ENCODE measurements at regions not wholly inside any gene's neighbourhood (a gene's known extent, or its start where the extent isn't known, plus 50 kb on each side); places are given as distances from the start of the nearest gene placed in this dataset.

GRCh38 chr16:86037999-86038925 lies 139.3 kb downstream of the IRF8 start:
- DNase-seq (ENCODE audit: low read depth in 4 of 4, low spot score in 2 of 4) = no peak

- no peak for DNase-seq (ENCODE audit: low read depth in 4 of 4, low spot score in 2 of 4)
Measured at GRCh38 chr16:86038926-86039310, 140.0 kb downstream of the IRF8 start.

GRCh38 chr16:86039606-86040005 lies 140.6 kb downstream of the IRF8 start:
- no peak for DNase-seq (ENCODE audit: low read depth in 4 of 4, low spot score in 2 of 4)

GRCh38 chr16:86040496-86040895 lies 141.5 kb downstream of the IRF8 start:
- no peak for DNase-seq (ENCODE audit: low read depth in 4 of 4, low spot score in 2 of 4)

- no peak for DNase-seq (ENCODE audit: low read depth in 4 of 4, low spot score in 2 of 4)
Measured at GRCh38 chr16:86041215-86041614, 142.3 kb downstream of the IRF8 start.

- no peak for DNase-seq (ENCODE audit: low read depth in 4 of 4, low spot score in 2 of 4)
Measured at GRCh38 chr16:86041807-86042206, 142.8 kb downstream of the IRF8 start.

GRCh38 chr16:86042393-86042792 lies 143.4 kb downstream of the IRF8 start:
- no peak for DNase-seq (ENCODE audit: low read depth in 4 of 4, low spot score in 2 of 4)

GRCh38 chr16:86042996-86043725 lies 144.2 kb downstream of the IRF8 start:
- DNase-seq (ENCODE audit: low read depth in 4 of 4, low spot score in 2 of 4) = no peak

- no peak for DNase-seq (ENCODE audit: low read depth in 4 of 4, low spot score in 2 of 4)
Measured at GRCh38 chr16:86044241-86044671, 145.3 kb downstream of the IRF8 start.

GRCh38 chr16:86044881-86045590 lies 146.1 kb downstream of the IRF8 start:
- DNase-seq (ENCODE audit: low read depth in 4 of 4, low spot score in 2 of 4) = no peak

- no peak for DNase-seq (ENCODE audit: low read depth in 4 of 4, low spot score in 2 of 4)
Measured at GRCh38 chr16:86045591-86045971, 146.6 kb downstream of the IRF8 start.

- no peak for DNase-seq (ENCODE audit: low read depth in 4 of 4, low spot score in 2 of 4)
Measured at GRCh38 chr16:86046026-86046425, 147.1 kb downstream of the IRF8 start.

- DNase-seq (ENCODE audit: low read depth in 4 of 4, low spot score in 2 of 4) = no peak
Measured at GRCh38 chr16:86046667-86047270, 147.8 kb downstream of the IRF8 start.

GRCh38 chr16:86048221-86048620 lies 149.3 kb downstream of the IRF8 start:
- DNase-seq (ENCODE audit: low read depth in 4 of 4, low spot score in 2 of 4) = no peak

GRCh38 chr16:86048882-86049585 lies 150.1 kb downstream of the IRF8 start:
- DNase-seq (ENCODE audit: low read depth in 4 of 4, low spot score in 2 of 4) = no peak

- no peak for DNase-seq (ENCODE audit: low read depth in 4 of 4, low spot score in 2 of 4)
Measured at GRCh38 chr16:86049641-86050040, 150.7 kb downstream of the IRF8 start.

- no peak for DNase-seq (ENCODE audit: low read depth in 4 of 4, low spot score in 2 of 4)
Measured at GRCh38 chr16:86050111-86050510, 151.1 kb downstream of the IRF8 start.

- DNase-seq (ENCODE audit: low read depth in 4 of 4, low spot score in 2 of 4) = no peak
Measured at GRCh38 chr16:86050591-86051367, 151.8 kb downstream of the IRF8 start.

GRCh38 chr16:86051368-86052114 lies 152.6 kb downstream of the IRF8 start:
- DNase-seq (ENCODE audit: low read depth in 4 of 4, low spot score in 2 of 4) = peak in 1 of 4 donors; percentile 68
